HCT116 (cell line): ENCODE measurements at regions not wholly inside any gene's neighbourhood (a gene's known extent, or its start where the extent isn't known, plus 50 kb on each side); places are given as distances from the start of the nearest gene placed in this dataset.
A peak's percentile ranks its signal among the peaks of the same experiment; 100 is the strongest.

Experiments
- ATAC-seq: fragments of 200-7000 bp; cut with Tn5 transposase; 2 replicates; pipeline ENCODE4 v1.9.1; 2020; ENCODE audit warnings: mild to moderate bottlenecking, moderate library complexity
- BruUV-seq: library from RNA; stranded (reverse); fragments of 400-500 nt; replicated peaks from 2 replicates; lab custom pipeline; 2021; lab: Mats Ljungman, UMichigan
- CTCF ChIA-PET: fragments of 300-600 bp; sonication (Branson Sonifier 250); formaldehyde crosslinking; loops from one replicate; lab custom pipeline; 2021; ENCODE audit warnings: antibody characterized with exemption; lab: Charles Lee
- POLR2A ChIA-PET: fragments of 300-600, 350-600 bp; sonication (Branson Sonifier 250); formaldehyde crosslinking; loops from one replicate; lab custom pipeline; 2021; ENCODE audit warnings: antibody characterized with exemption; lab: Charles Lee
- RAD21 ChIA-PET, 2 experiments: fragments of 300-600 bp; sonication (Branson Sonifier 250); formaldehyde crosslinking; loops; one replicate each; lab custom pipeline; 2023; ENCODE audit warnings: low total read pairs in 2 of 2; ENCODE audit not compliant: uncharacterized antibody in 2 of 2, unreplicated experiment in 2 of 2, low non-redundant PET in 1 of 2; lab: Charles Lee
- DNase-seq: peaks from one replicate; pipeline ENCODE4 v3.0.0-alpha.2; 2010; ENCODE audit warnings: low read depth, low spot score
- H2AFZ ChIP-seq: fragments of 200-600 bp; shearing (Covaris generic), sonication (generic); 2 replicates; pipeline ENCODE4 v1.6.1; 2017; ENCODE audit warnings: low read depth, mixed run types, mixed read lengths, antibody characterized with exemption, low read length; ENCODE audit not compliant: poor library complexity, severe bottlenecking
- H3K27ac ChIP-seq: 2 replicates; pipeline ENCODE4 v1.5.1; 2012; ENCODE audit warnings: low read depth, low read length
- H3K27me3 ChIP-seq: fragments of 200-600 bp; sonication (generic); 2 replicates; pipeline ENCODE4 v1.6.1; 2016; ENCODE audit warnings: mixed run types, low read length, mixed read lengths; ENCODE audit not compliant: insufficient read depth
- H3K36me3 ChIP-seq, 2 experiments: fragments of 200-500 bp in 1 of 2; fragments of 200-600 bp in 1 of 2; sonication (Bioruptor generic) in 1 of 2; sonication (generic) in 1 of 2; 2 replicates each; pipeline versions ENCODE4 v1.5.1 to v1.6.1; 2014 to 2016; ENCODE audit warnings: low read length in 2 of 2, inconsistent platforms in 1 of 2, mixed read lengths in 1 of 2, mixed run types in 1 of 2; ENCODE audit not compliant: insufficient read depth in 2 of 2, control insufficient read depth in 1 of 2
- H3K4me1 ChIP-seq, 2 experiments: fragments of 200-600 bp in 1 of 2; sonication (generic) in 1 of 2; 2 replicates each; pipeline versions ENCODE4 v1.5.1 to v1.6.1; 2012 to 2017; ENCODE audit warnings: low read length in 2 of 2, inconsistent platforms in 1 of 2, mild to moderate bottlenecking in 1 of 2, mixed read lengths in 1 of 2, mixed run types in 1 of 2, moderate library complexity in 1 of 2; ENCODE audit not compliant: insufficient read depth in 2 of 2, control insufficient read depth in 1 of 2
- H3K4me2 ChIP-seq: fragments of 200-600 bp; sonication (generic); 2 replicates; pipeline ENCODE4 v1.6.1; 2017; ENCODE audit warnings: mixed run types, low read length, mixed read lengths
- H3K4me3 ChIP-seq, 2 experiments: fragments of 200-600 bp in 1 of 2; sonication (generic) in 1 of 2; replicated peaks in 1 of 2; 2 replicates each; pipeline ENCODE4 v1.5.1; 2011 to 2016; ENCODE audit warnings: low read length in 2 of 2, control low read depth in 1 of 2, low read depth in 1 of 2, mild to moderate bottlenecking in 1 of 2, mixed read lengths in 1 of 2, mixed run types in 1 of 2
- H3K79me2 ChIP-seq: fragments of 200-600 bp; sonication (generic); 2 replicates; pipeline ENCODE4 v1.6.1; 2017; ENCODE audit warnings: mild to moderate bottlenecking, mixed run types, low read length, moderate library complexity, mixed read lengths; ENCODE audit not compliant: insufficient read depth
- H3K9ac ChIP-seq: fragments of 200-600 bp; sonication (generic); 2 replicates; pipeline ENCODE4 v1.6.1; 2016; ENCODE audit warnings: low read length, mixed read lengths
- H3K9me2 ChIP-seq: fragments of 200-600 bp; sonication (generic), shearing (Covaris generic); 2 replicates; pipeline ENCODE4 v1.6.1; 2017; ENCODE audit warnings: mixed run types, mild to moderate bottlenecking, moderate library complexity; ENCODE audit not compliant: insufficient read depth
- H3K9me3 ChIP-seq, 2 experiments: fragments of 200-500 bp in 1 of 2; fragments of 200-600 bp in 1 of 2; sonication (Bioruptor generic) in 1 of 2; sonication (generic) in 1 of 2; 2 replicates each; pipeline ENCODE4 v1.6.1; 2014 to 2017; ENCODE audit warnings: low read length in 2 of 2, mixed read lengths in 2 of 2, inconsistent platforms in 1 of 2, low read depth in 1 of 2, mild to moderate bottlenecking in 1 of 2, mixed run types in 1 of 2, moderate library complexity in 1 of 2; ENCODE audit not compliant: control insufficient read depth in 1 of 2, insufficient read depth in 1 of 2
- H4K20me1 ChIP-seq: fragments of 200-600 bp; sonication (generic), shearing (Covaris generic); 2 replicates; pipeline ENCODE4 v1.6.1; 2017; ENCODE audit warnings: mixed run types, mild to moderate bottlenecking, moderate library complexity; ENCODE audit not compliant: insufficient read depth
- EGR1 ChIP-seq: IDR thresholded peaks from 2 replicates; pipeline ENCODE4 v1.6.1; 2012; ENCODE audit warnings: low read depth
- ELF1 ChIP-seq: IDR thresholded peaks from 2 replicates; pipeline ENCODE4 v1.6.1; 2012; ENCODE audit warnings: low read depth, borderline replicate concordance
- EZH2 ChIP-seq: fragments of 200-600 bp; sonication (generic); IDR thresholded peaks from 2 replicates; pipeline ENCODE4 v1.6.1; 2017; ENCODE audit warnings: antibody characterized with exemption, mixed run types
- EZH2phosphoT487 ChIP-seq: fragments of 200-600 bp; IDR thresholded peaks from 2 replicates; pipeline ENCODE4 v1.6.1; 2018; ENCODE audit warnings: antibody characterized with exemption, borderline replicate concordance
- FOSL1 ChIP-seq: IDR thresholded peaks from 2 replicates; pipeline ENCODE4 v1.6.1; 2012; ENCODE audit warnings: low read depth
- JUND ChIP-seq: IDR thresholded peaks from 2 replicates; pipeline ENCODE4 v1.6.1; 2012
- POLR2A ChIP-seq: IDR thresholded peaks from 2 replicates; pipeline ENCODE4 v1.7.0; 2011; ENCODE audit warnings: borderline replicate concordance; ENCODE audit not compliant: insufficient read depth, insufficient read length; ENCODE audit errors: extremely low read depth
- RAD21 ChIP-seq: IDR thresholded peaks from 2 replicates; pipeline ENCODE4 v1.6.1; 2012; ENCODE audit warnings: low read depth, mild to moderate bottlenecking
- SP1 ChIP-seq: IDR thresholded peaks from 2 replicates; pipeline ENCODE4 v1.6.1; 2012; ENCODE audit warnings: low read depth
- TCF7L2 ChIP-seq: IDR thresholded peaks from 2 replicates; pipeline ENCODE4 v1.7.0; 2011; ENCODE audit warnings: borderline replicate concordance, inconsistent platforms; ENCODE audit not compliant: insufficient read depth, insufficient read length; ENCODE audit errors: extremely low read depth
- YY1 ChIP-seq: IDR thresholded peaks from 2 replicates; pipeline ENCODE4 v1.6.1; 2011; ENCODE audit warnings: low read length, low read depth, moderate library complexity, mild to moderate bottlenecking; ENCODE audit not compliant: insufficient replicate concordance; ENCODE audit errors: extremely low read depth
- ZFX ChIP-seq: fragments of 450-650 bp; IDR thresholded peaks from 2 replicates; pipeline ENCODE4 v1.6.1; 2017
- intact Hi-C: fragments of 100-400 bp; cut with micrococcal nuclease; formaldehyde crosslinking; loops from 2 replicates; pipeline ENCODE4 v1.10.0; 2022
- TF ChIP-seq, protein P1 (sequence below): IDR thresholded peaks from 2 replicates; pipeline ENCODE4 v1.6.1; 2011; ENCODE audit warnings: mild to moderate bottlenecking, low read length, moderate library complexity; ENCODE audit not compliant: insufficient replicate concordance; ENCODE audit errors: extremely low read depth
- TF ChIP-seq, protein P2 (sequence below), 3 experiments: fragments of 200-600 bp in 1 of 3; sonication (generic) in 1 of 3; IDR thresholded peaks in 2 of 3; conservative IDR thresholded peaks in 1 of 3; 2 replicates each; pipeline ENCODE4 v1.5.1; 2012 to 2017; ENCODE audit warnings: low read depth in 2 of 3, low read length in 2 of 3, antibody characterized with exemption in 1 of 3, borderline replicate concordance in 1 of 3, control low read depth in 1 of 3, mild to moderate bottlenecking in 1 of 3, mixed read lengths in 1 of 3, mixed run types in 1 of 3, moderate library complexity in 1 of 3; ENCODE audit not compliant: insufficient read depth in 1 of 3
- TF ChIP-seq, protein P3 (sequence below): IDR thresholded peaks from 2 replicates; pipeline ENCODE4 v1.6.1; 2012

DNA sequence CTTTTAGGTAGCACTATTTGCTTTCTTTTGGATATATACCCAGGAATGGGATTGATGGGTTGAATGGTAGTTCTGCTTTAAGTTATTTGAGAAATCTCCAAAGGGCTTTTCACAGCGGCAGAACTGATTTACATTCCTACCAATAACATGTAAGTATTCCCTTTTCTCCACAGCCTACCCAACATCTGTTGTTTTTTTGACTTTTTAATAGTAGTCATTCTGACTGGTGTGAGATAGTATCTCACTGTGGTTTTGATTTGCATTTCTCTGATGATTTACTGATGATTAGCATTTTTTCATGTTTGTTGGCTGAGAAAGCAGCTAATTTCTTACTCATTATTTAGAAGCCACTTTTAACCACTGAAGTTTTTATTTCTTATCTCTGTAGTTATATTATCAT lies 221.1 kb upstream of the ACTBL2 start (continued):
- TF ChIP-seq, protein P1, sequence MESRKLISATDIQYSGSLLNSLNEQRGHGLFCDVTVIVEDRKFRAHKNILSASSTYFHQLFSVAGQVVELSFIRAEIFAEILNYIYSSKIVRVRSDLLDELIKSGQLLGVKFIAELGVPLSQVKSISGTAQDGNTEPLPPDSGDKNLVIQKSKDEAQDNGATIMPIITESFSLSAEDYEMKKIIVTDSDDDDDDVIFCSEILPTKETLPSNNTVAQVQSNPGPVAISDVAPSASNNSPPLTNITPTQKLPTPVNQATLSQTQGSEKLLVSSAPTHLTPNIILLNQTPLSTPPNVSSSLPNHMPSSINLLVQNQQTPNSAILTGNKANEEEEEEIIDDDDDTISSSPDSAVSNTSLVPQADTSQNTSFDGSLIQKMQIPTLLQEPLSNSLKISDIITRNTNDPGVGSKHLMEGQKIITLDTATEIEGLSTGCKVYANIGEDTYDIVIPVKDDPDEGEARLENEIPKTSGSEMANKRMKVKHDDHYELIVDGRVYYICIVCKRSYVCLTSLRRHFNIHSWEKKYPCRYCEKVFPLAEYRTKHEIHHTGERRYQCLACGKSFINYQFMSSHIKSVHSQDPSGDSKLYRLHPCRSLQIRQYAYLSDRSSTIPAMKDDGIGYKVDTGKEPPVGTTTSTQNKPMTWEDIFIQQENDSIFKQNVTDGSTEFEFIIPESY: no peak
- no peak for TF ChIP-seq POLR2A
- no peak for TF ChIP-seq EGR1
- no peak for TF ChIP-seq SP1
- no peak for TF ChIP-seq ELF1
- TF ChIP-seq, protein P2, sequence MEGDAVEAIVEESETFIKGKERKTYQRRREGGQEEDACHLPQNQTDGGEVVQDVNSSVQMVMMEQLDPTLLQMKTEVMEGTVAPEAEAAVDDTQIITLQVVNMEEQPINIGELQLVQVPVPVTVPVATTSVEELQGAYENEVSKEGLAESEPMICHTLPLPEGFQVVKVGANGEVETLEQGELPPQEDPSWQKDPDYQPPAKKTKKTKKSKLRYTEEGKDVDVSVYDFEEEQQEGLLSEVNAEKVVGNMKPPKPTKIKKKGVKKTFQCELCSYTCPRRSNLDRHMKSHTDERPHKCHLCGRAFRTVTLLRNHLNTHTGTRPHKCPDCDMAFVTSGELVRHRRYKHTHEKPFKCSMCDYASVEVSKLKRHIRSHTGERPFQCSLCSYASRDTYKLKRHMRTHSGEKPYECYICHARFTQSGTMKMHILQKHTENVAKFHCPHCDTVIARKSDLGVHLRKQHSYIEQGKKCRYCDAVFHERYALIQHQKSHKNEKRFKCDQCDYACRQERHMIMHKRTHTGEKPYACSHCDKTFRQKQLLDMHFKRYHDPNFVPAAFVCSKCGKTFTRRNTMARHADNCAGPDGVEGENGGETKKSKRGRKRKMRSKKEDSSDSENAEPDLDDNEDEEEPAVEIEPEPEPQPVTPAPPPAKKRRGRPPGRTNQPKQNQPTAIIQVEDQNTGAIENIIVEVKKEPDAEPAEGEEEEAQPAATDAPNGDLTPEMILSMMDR (IDR thresholded peaks at IDR 0.05 in 2 of 3, conservative IDR thresholded peaks at IDR 0.05 in 1 of 3; ENCODE audit: borderline replicate concordance in 1 of 3, insufficient read depth in 1 of 3, low read depth in 2 of 3, low read length in 2 of 3): no peak
- no peak for TF ChIP-seq EZH2phosphoT487
- TF ChIP-seq YY1: no peak
- TF ChIP-seq JUND: no peak

DNA sequence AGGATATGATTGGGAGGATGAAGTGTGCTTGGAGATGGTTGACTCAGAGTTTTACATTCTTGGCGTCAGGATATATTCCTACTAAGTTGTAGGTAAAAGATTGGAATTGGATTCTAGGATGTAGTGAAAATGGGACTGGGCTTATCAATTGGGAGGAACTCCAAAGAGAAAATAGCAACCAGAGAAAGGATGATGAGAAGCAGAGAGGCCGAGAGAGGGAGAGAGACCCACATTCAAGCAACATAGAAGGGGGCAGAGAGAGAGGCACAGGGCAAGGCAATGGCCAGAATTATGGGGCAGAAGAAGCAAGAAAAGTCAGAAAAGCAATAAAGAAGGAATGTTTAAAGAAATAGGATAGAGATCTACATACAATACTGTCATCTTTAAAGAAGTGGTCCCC lies 217.9 kb upstream of the ACTBL2 start:
- H3K9me2 ChIP-seq: no peaks in the 10 kb centered on the region
- BruUV-seq: no TSS peak
- ChIA-PET RAD21 (no interaction called here), CTCF (no interaction called here), POLR2A (no interaction called here)
- H3K79me2 ChIP-seq: no peaks in the 10 kb centered on the region
- no peaks in the 10 kb centered on the region for H3K9me3 ChIP-seq
- H3K27ac ChIP-seq: no peak overlapping the region
- H3K27me3 ChIP-seq: no peaks in the 10 kb centered on the region
- H3K9ac ChIP-seq: no peak overlapping the region
- DNase-seq (no peak), ATAC-seq (no peak)
- H3K36me3 ChIP-seq: no peaks in the 10 kb centered on the region
- H2AFZ ChIP-seq: peak overlapping the region; percentile 31
- intact Hi-C loops: no loop called here
- no peak overlapping the region for H3K4me3 ChIP-seq
- H3K4me2 ChIP-seq: no peak overlapping the region
- H4K20me1 ChIP-seq: no peaks in the 10 kb centered on the region
- peaks cover 20 to 49% of the 10 kb centered on the region in 2 experiments for H3K4me1 ChIP-seq
- TF ChIP-seq ZFX (no peak), FOSL1 (no peak), JUND (no peak), EZH2 (no peak), EGR1 (no peak), SP1 (no peak), RAD21 (no peak), YY1 (no peak), TCF7L2 (no peak), EZH2phosphoT487 (no peak), POLR2A (no peak)
- TF ChIP-seq, protein P3, sequence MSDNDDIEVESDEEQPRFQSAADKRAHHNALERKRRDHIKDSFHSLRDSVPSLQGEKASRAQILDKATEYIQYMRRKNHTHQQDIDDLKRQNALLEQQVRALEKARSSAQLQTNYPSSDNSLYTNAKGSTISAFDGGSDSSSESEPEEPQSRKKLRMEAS: no peak
- TF ChIP-seq, protein P1: no peak
